Activated T-cell treated with anti-CD3 and anti-CD28 coated beads, Interleukin-2, amount 50 U/mL, for 4 hours (primary cell): ENCODE measurements at regions not wholly inside any gene's neighbourhood (a gene's known extent, or its start where the extent isn't known, plus 50 kb on each side); places are given as distances from the start of the nearest gene placed in this dataset.

Experiments
- ATAC-seq, 2 donors: fragments of 200-7000 bp; cut with Tn5 transposase; one replicate each; pipeline ENCODE4 v1.10.0; 2021
- DNase-seq: peaks from one replicate; pipeline ENCODE4 v3.0.0-alpha.2; 2020
- H3K27me3 Mint-ChIP-seq: one replicate; pipeline ENCODE4 v1.8.0; 2021; ENCODE audit warnings: low read depth, mixed read lengths
- H3K36me3 Mint-ChIP-seq: one replicate; pipeline ENCODE4 v1.8.0; 2022; ENCODE audit warnings: mixed read lengths; ENCODE audit not compliant: insufficient read depth
- H3K4me1 Mint-ChIP-seq: one replicate; pipeline ENCODE4 v1.8.0; 2021; ENCODE audit warnings: low read depth, mixed read lengths
- H3K4me3 Mint-ChIP-seq: one replicate; pipeline ENCODE4 v1.8.0; 2021; ENCODE audit warnings: mild to moderate bottlenecking, moderate library complexity, mixed read lengths
- H3K9me3 Mint-ChIP-seq: one replicate; pipeline ENCODE4 v1.8.0; 2021; ENCODE audit warnings: mixed read lengths

- no peak for DNase-seq
- Mint-ChIP-seq H3K36me3 (no peaks in the 10 kb centered on the region), H3K27me3 (no peaks in the 10 kb centered on the region), H3K9me3 (peaks cover 4% of the 10 kb centered on the region), H3K4me1 (no peaks in the 10 kb centered on the region), H3K4me3 (no peak overlapping the region)
- no peak for ATAC-seq
Measured at GRCh38 chr5:165981671-165982070, 2309.8 kb upstream of the WWC1 start.

- Mint-ChIP-seq H3K27me3 (no peaks in the 10 kb centered on the region), H3K4me1 (no peaks in the 10 kb centered on the region), H3K36me3 (no peaks in the 10 kb centered on the region), H3K4me3 (no peak overlapping the region), H3K9me3 (peaks cover 8% of the 10 kb centered on the region)
- ATAC-seq (no peak), DNase-seq (no peak)
Measured at GRCh38 chr5:165996201-165996875, 2295.1 kb upstream of the WWC1 start.

GRCh38 chr5:165999693-166000320 lies 2291.6 kb upstream of the WWC1 start:
- Mint-ChIP-seq H3K4me1 (no peaks in the 10 kb centered on the region), H3K36me3 (no peaks in the 10 kb centered on the region), H3K27me3 (no peaks in the 10 kb centered on the region), H3K4me3 (no peak overlapping the region), H3K9me3 (peaks cover 6% of the 10 kb centered on the region)
- ATAC-seq (no peak), DNase-seq (no peak)

- ATAC-seq (no peak), DNase-seq (no peak)
- H3K27me3 Mint-ChIP-seq: no peaks in the 10 kb centered on the region
- no peaks in the 10 kb centered on the region for H3K4me1 Mint-ChIP-seq
- no peaks in the 10 kb centered on the region for H3K36me3 Mint-ChIP-seq
- peaks cover 6% of the 10 kb centered on the region for H3K9me3 Mint-ChIP-seq
- no peak overlapping the region for H3K4me3 Mint-ChIP-seq
Measured at GRCh38 chr5:166004006-166004405, 2287.4 kb upstream of the WWC1 start.

- Mint-ChIP-seq H3K9me3 (peaks cover 18% of the 10 kb centered on the region), H3K4me1 (no peaks in the 10 kb centered on the region), H3K4me3 (no peak overlapping the region), H3K36me3 (no peaks in the 10 kb centered on the region), H3K27me3 (no peaks in the 10 kb centered on the region)
- no peak for DNase-seq
- no peak for ATAC-seq
Measured at GRCh38 chr5:166013415-166013814, 2278.0 kb upstream of the WWC1 start.

GRCh38 chr5:166014256-166014655 lies 2277.2 kb upstream of the WWC1 start:
- Mint-ChIP-seq H3K4me3 (no peak overlapping the region), H3K27me3 (no peaks in the 10 kb centered on the region), H3K4me1 (no peaks in the 10 kb centered on the region), H3K9me3 (peaks cover 18% of the 10 kb centered on the region), H3K36me3 (no peaks in the 10 kb centered on the region)
- no peak for DNase-seq
- ATAC-seq: no peak

- no peak for DNase-seq
- Mint-ChIP-seq H3K27me3 (no peaks in the 10 kb centered on the region), H3K9me3 (peaks cover 13% of the 10 kb centered on the region), H3K4me1 (no peaks in the 10 kb centered on the region), H3K4me3 (no peak overlapping the region), H3K36me3 (no peaks in the 10 kb centered on the region)
- ATAC-seq: no peak
Measured at GRCh38 chr5:166018716-166019115, 2272.7 kb upstream of the WWC1 start.

GRCh38 chr5:166022065-166022464 lies 2269.4 kb upstream of the WWC1 start:
- Mint-ChIP-seq H3K4me3 (no peak overlapping the region), H3K9me3 (peaks cover 9% of the 10 kb centered on the region), H3K36me3 (no peaks in the 10 kb centered on the region), H3K4me1 (no peaks in the 10 kb centered on the region), H3K27me3 (no peaks in the 10 kb centered on the region)
- DNase-seq (no peak), ATAC-seq (no peak)

GRCh38 chr5:166024970-166025369 lies 2266.5 kb upstream of the WWC1 start:
- H3K4me1 Mint-ChIP-seq: no peaks in the 10 kb centered on the region
- H3K27me3 Mint-ChIP-seq: no peaks in the 10 kb centered on the region
- DNase-seq (no peak), ATAC-seq (no peak)
- H3K36me3 Mint-ChIP-seq: no peaks in the 10 kb centered on the region
- no peak overlapping the region for H3K4me3 Mint-ChIP-seq
- H3K9me3 Mint-ChIP-seq: peaks cover 9% of the 10 kb centered on the region

GRCh38 chr5:166027582-166027981 lies 2263.9 kb upstream of the WWC1 start:
- H3K4me1 Mint-ChIP-seq: no peaks in the 10 kb centered on the region
- no peak for ATAC-seq
- no peaks in the 10 kb centered on the region for H3K27me3 Mint-ChIP-seq
- H3K9me3 Mint-ChIP-seq: peaks cover 9% of the 10 kb centered on the region
- no peak overlapping the region for H3K4me3 Mint-ChIP-seq
- no peak for DNase-seq
- no peaks in the 10 kb centered on the region for H3K36me3 Mint-ChIP-seq

GRCh38 chr5:166031926-166032325 lies 2259.5 kb upstream of the WWC1 start:
- H3K27me3 Mint-ChIP-seq: no peaks in the 10 kb centered on the region
- H3K4me1 Mint-ChIP-seq: no peaks in the 10 kb centered on the region
- DNase-seq: no peak
- no peak overlapping the region for H3K4me3 Mint-ChIP-seq
- peaks cover 4% of the 10 kb centered on the region for H3K9me3 Mint-ChIP-seq
- no peak for ATAC-seq
- no peaks in the 10 kb centered on the region for H3K36me3 Mint-ChIP-seq

GRCh38 chr5:166032601-166033000 lies 2258.8 kb upstream of the WWC1 start:
- Mint-ChIP-seq H3K4me1 (no peaks in the 10 kb centered on the region), H3K27me3 (no peaks in the 10 kb centered on the region), H3K4me3 (no peak overlapping the region), H3K9me3 (peaks cover 4% of the 10 kb centered on the region), H3K36me3 (no peaks in the 10 kb centered on the region)
- ATAC-seq (no peak), DNase-seq (no peak)

GRCh38 chr5:166045961-166046360 lies 2245.5 kb upstream of the WWC1 start:
- no peaks in the 10 kb centered on the region for H3K4me1 Mint-ChIP-seq
- H3K36me3 Mint-ChIP-seq: no peaks in the 10 kb centered on the region
- ATAC-seq (no peak), DNase-seq (no peak)
- H3K4me3 Mint-ChIP-seq: no peak overlapping the region
- H3K27me3 Mint-ChIP-seq: no peaks in the 10 kb centered on the region
- H3K9me3 Mint-ChIP-seq: peaks cover 25% of the 10 kb centered on the region

- H3K36me3 Mint-ChIP-seq: no peaks in the 10 kb centered on the region
- no peaks in the 10 kb centered on the region for H3K27me3 Mint-ChIP-seq
- H3K4me1 Mint-ChIP-seq: no peaks in the 10 kb centered on the region
- H3K4me3 Mint-ChIP-seq: no peak overlapping the region
- ATAC-seq (no peak), DNase-seq (no peak)
- peaks cover 28% of the 10 kb centered on the region for H3K9me3 Mint-ChIP-seq
Measured at GRCh38 chr5:166046956-166047355, 2244.5 kb upstream of the WWC1 start.

GRCh38 chr5:166050531-166050930 lies 2240.9 kb upstream of the WWC1 start:
- ATAC-seq: no peak
- no peak overlapping the region for H3K4me3 Mint-ChIP-seq
- H3K36me3 Mint-ChIP-seq: no peaks in the 10 kb centered on the region
- DNase-seq: no peak
- peaks cover 25% of the 10 kb centered on the region for H3K9me3 Mint-ChIP-seq
- H3K4me1 Mint-ChIP-seq: no peaks in the 10 kb centered on the region
- H3K27me3 Mint-ChIP-seq: no peaks in the 10 kb centered on the region
